Fibroblast of peridontal ligament (primary cell): ENCODE measurements at regions not wholly inside any gene's neighbourhood (a gene's known extent, or its start where the extent isn't known, plus 50 kb on each side); places are given as distances from the start of the nearest gene placed in this dataset.
"Not testable (repeated sequence)": the region's sequence is repeated elsewhere in the genome, so short reads cannot be mapped to it uniquely, and the experiment has no call there.

Source experiments
- DNase-seq: peaks from one replicate; pipeline ENCODE4 v3.0.0-alpha.2; 2010; ENCODE audit errors: extremely low read depth

- no peak for DNase-seq
These were observed 53.2 kb upstream of the SH3BP4 start for GRCh38 chr2:234898534-234899053.

- DNase-seq = not testable (repeated sequence)
These were observed 63.4 kb upstream of the SH3BP4 start for GRCh38 chr2:234888442-234888841.

- DNase-seq = no peak
These were observed 64.6 kb upstream of the SH3BP4 start for GRCh38 chr2:234887195-234887594.

DNA sequence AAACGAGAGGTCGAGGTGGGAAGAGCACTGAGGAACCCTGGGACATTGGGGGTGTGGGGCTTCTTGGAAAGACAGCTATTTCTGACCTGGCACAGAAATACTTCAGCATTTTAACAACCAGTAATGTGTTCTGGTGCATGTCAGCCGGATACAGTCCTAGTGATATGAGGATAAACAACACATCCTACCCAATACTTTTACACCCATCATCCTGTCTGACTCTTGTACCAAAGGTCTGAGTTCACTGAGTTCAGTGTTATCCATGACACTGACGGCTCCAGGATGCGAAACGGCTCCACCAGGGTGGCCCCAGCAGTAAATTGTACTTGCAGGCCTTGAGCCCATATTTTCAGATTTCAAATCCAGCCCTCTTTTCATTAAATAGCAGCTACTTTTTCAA is 65.9 kb upstream of the SH3BP4 start:
- no peak for DNase-seq

DNA sequence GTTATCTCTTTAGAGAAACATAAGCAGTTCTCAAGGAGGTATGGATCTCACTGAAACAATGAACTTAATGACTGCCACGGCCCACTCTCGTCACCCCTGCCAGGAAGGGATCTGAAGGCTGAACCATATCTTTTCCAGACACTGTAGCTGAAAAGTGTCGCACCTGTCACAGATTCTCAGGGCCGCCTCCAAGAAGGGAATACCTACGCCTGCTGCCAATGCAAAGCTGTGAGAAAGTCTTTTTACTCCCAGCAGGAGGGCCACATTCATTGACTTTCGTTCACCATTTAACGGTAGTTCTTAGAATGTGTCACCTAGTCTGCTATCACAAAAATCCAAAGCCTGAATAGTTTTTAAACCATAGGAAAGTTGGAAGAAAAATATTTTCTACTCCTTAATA is 66.7 kb upstream of the SH3BP4 start:
- DNase-seq = no peak

DNA sequence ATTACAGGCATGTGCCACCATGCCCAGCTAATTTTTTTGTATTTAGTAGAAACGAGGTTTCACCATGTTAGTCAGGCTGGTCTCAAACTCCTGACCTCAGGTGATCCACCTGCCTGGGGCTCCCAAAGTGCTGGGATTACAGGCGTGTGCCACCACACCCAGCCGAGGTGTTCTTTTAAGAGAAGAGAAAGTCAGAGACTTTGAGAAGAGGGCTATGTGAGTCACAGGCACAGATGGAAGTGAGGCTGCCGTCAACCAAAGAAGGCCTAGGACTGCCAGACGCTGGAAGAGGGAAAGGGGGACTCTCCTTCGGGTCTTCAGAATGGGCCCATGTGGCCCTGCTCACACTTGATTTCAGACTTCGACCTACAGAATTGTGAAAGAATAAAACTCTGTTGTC is 67.2 kb upstream of the SH3BP4 start:
- no peak for DNase-seq

DNA sequence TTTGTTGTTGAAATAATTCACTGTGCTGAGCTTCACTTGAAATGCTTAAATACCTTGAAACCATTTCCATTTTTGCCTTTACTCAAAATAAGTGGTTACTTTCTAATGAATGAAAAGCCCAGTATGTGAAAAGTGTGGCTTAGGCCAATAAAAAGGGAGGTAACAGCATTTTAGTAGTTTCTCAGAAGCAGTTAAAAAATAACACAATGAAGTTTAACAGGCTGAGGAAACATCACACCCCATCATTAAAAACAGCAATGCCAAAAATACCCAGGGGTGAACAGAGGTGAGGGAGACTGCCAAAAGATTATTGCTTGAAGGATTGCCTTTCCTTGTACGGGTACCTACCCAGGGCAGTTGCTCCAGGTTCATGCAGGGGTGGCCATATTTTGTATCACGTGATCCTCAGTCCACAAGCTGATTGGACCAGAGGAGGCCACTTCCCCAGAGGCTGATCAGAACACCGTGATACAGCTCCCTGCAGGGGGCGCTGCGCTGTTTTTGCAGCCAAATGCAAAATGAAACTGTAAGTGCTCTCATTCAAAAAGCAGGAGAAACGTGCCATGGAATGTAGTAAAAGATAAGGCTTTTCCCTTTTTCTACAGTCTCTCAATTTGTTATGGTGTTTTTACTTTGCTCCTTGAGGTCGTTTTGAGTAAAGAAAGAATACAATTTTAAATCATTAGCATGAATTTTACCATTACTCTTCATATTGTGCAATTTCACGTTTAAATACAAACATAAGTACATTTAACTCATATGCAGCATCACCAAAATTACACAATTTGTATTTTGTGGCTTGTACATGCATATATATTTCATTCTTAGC is 70.2 kb upstream of the SH3BP4 start:
- DNase-seq = peak; percentile 97

GRCh38 chr2:234880551-234881211 is 71.1 kb upstream of the SH3BP4 start:
- peak; percentile 72 for DNase-seq

- DNase-seq = peak; percentile 43
These were observed 72.0 kb upstream of the SH3BP4 start for GRCh38 chr2:234879671-234880455.

GRCh38 chr2:234876621-234877020 is 75.2 kb upstream of the SH3BP4 start:
- not testable (repeated sequence) for DNase-seq

- DNase-seq = no peak
These were observed 77.3 kb upstream of the SH3BP4 start for GRCh38 chr2:234874347-234875046.

- peak; percentile 62 for DNase-seq
These were observed 78.0 kb upstream of the SH3BP4 start for GRCh38 chr2:234873828-234874173.

GRCh38 chr2:234873103-234873827 is 78.6 kb upstream of the SH3BP4 start:
- no peak for DNase-seq

DNA sequence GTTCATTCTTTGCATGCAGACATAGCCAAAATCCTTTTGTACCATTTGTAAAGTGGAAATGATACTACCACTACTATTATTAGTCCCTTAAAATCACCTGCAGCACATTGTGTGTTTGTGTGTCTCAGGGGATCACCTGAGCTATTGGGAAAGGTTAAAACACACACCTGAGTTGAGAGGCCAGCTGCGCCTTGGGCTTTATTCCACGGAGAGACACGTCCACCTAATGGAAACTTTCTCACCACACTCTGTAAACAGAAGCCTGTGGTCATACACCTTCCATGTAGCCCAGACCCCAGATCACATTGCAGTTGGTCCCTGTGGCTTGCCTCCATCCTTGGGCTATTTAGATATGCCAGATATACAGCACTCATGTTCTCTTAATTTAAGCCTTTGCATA is 81.8 kb upstream of the SH3BP4 start:
- no peak for DNase-seq

DNA sequence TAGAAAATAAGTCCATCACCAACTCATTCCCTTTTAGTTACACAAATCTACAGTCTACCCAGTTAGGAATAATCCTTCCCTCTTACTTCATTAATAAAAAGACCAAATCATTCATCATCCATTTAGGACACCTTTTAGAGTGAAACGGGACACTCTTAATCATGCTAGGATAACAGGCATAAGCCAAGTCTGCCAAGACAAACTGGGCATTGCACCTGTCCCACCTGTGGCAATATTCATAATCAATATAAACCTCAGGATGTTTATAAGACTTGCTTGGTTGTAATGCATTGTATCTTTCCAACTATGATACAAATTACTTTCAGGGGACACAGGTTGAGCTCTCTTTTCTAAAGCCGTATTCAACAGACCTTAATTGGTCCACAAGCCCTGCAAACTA is 82.7 kb upstream of the SH3BP4 start:
- DNase-seq = no peak

DNA sequence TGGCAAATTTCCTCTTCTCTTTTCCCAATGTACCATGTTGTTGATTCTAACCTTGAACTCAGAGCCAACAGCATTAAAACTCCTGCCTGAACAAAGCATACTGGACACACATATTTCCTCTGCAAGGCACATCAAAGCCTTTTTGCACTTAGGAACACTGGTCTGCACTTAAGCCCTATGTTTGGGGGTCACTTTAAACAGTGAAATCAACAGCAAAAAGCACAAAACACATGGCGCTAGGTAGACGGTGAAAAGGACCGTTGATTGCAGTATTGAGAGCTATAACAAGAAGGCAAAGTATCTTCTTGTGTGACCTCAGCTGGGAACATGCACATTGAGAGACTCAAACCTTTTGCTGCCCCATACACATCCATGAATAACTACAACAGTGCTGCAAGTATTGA is 83.9 kb upstream of the SH3BP4 start:
- DNase-seq = no peak

DNA sequence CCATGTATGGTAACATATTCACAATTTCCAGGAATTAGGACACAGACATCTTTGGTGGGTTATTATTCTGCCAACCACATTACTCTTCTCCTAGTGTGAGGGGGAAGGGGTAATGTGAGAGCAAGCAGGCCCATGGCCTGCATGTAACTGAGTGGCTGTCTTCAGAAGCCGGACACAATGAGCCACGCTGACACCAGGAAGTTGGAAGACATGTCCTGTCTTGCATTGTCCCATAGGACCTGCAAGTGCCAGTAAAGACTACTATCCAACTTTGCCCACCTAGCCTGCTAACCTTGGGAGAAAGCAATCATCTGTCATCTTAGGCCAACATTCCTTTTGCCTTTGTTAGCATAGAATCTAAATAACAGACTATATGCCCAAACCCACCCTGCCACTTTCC is 86.2 kb upstream of the SH3BP4 start:
- DNase-seq = no peak

GRCh38 chr2:234865040-234865439 is 86.8 kb upstream of the SH3BP4 start:
- DNase-seq = no peak

DNA sequence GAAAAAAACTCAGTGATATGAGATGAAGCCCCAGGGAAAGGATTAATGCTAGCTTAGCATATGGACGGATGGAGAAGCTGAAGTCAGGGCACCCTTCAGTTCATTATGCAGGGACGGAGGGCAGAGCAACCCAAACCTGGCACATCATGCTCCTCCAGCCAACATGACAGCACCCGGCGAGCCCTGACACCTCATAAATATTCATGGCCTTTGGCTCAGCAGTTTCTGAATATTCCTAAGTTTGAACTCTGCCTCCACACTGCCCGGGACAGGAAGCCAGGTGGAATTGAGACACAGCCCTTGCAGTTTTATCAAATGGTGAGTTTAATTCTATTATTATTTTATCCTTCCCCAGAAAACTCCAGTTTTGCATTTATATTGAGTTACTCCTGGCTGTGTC is 87.3 kb upstream of the SH3BP4 start:
- no peak for DNase-seq

DNA sequence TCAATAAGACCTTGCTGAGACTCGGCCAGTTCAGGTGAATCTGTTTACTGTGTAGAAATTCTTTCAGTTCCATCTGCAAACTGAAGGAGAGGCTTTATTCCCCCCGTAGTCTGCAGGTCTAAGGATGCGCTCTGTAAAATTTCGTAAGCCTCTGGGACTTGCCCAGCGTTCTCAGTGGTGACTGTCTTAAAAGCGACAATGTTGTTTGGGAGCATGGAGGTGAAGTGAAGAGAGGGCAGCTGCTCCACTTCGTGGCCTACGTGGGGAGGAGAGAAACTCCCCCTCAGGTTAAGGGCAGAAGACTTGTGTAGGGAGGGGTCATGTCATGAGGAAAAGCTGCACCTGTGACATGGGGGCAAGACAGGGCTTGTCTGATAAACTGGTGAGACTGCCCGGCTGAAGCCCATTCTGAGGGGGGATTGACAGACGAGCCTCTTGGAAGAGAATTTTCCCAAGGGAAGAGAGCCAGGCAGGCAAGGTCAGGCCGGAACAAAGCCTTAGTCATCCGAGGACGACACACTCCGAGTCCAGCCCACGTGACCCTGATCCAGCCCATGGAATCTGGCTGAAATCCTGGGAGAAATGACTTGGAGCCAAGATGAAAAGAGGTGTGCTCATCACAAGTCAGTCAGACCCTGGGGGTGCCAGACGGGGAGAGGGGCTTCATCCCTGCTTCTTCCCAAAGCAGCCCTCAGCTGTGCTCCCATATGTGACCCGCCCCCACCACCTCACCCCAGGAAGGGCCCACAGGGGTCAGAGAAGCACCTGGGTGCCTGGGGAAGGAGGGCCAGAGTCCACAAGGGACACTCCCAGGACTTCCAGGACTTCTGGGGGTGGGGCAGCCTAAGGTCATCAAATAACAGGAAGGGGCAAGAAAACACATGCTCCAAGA is 88.5 kb upstream of the SH3BP4 start:
- DNase-seq = peak; percentile 34
